Stimulated activated CD8-positive, alpha-beta memory T cell treated with anti-CD3 and anti-CD28 coated beads, Interleukin-15, amount 100 ng/mL, for 48 hours (primary cell): ENCODE measurements at regions not wholly inside any gene's neighbourhood (a gene's known extent, or its start where the extent isn't known, plus 50 kb on each side); places are given as distances from the start of the nearest gene placed in this dataset.

ENCODE experiments used
- DNase-seq, 2 donors: peaks; one replicate each; pipeline ENCODE4 v3.0.0-alpha.2; 2020; ENCODE audit warnings: low read depth in 2 of 2

- no peak for DNase-seq
Observed at GRCh38 chr13:91132381-91132780, 215.1 kb upstream of the MIR17HG start.

GRCh38 chr13:91132786-91133185 lies 214.7 kb upstream of the MIR17HG start:
- DNase-seq: no peak

- DNase-seq: peak in 1 of 2 donors; percentile 7
Observed at GRCh38 chr13:91133941-91134802, 213.3 kb upstream of the MIR17HG start.

GRCh38 chr13:91134803-91135184 lies 212.7 kb upstream of the MIR17HG start:
- no peak for DNase-seq

- DNase-seq: no peak
Observed at GRCh38 chr13:91135376-91135775, 212.1 kb upstream of the MIR17HG start.

GRCh38 chr13:91135968-91136367 lies 211.5 kb upstream of the MIR17HG start:
- DNase-seq: no peak

GRCh38 chr13:91136806-91137205 lies 210.7 kb upstream of the MIR17HG start:
- DNase-seq: no peak

GRCh38 chr13:91139232-91139631 lies 208.3 kb upstream of the MIR17HG start:
- DNase-seq: no peak

GRCh38 chr13:91141543-91142061 lies 205.9 kb upstream of the MIR17HG start:
- no peak for DNase-seq

GRCh38 chr13:91142572-91142971 lies 204.9 kb upstream of the MIR17HG start:
- DNase-seq: no peak

- no peak for DNase-seq
Observed at GRCh38 chr13:91144054-91144453, 203.4 kb upstream of the MIR17HG start.

GRCh38 chr13:91144486-91144885 lies 203.0 kb upstream of the MIR17HG start:
- no peak for DNase-seq

GRCh38 chr13:91145571-91146205 lies 201.8 kb upstream of the MIR17HG start:
- no peak for DNase-seq

GRCh38 chr13:91146601-91147000 lies 200.9 kb upstream of the MIR17HG start:
- DNase-seq: no peak

- DNase-seq: no peak
Observed at GRCh38 chr13:91148098-91148497, 199.4 kb upstream of the MIR17HG start.

- DNase-seq: no peak
Observed at GRCh38 chr13:91151921-91152320, 195.6 kb upstream of the MIR17HG start.

- no peak for DNase-seq
Observed at GRCh38 chr13:91153372-91153771, 194.1 kb upstream of the MIR17HG start.

- no peak for DNase-seq
Observed at GRCh38 chr13:91154558-91155353, 192.7 kb upstream of the MIR17HG start.

GRCh38 chr13:91155512-91156114 lies 191.9 kb upstream of the MIR17HG start:
- no peak for DNase-seq

GRCh38 chr13:91157273-91158016 lies 190.0 kb upstream of the MIR17HG start:
- DNase-seq: no peak

- DNase-seq: no peak
Observed at GRCh38 chr13:91158017-91158395, 189.5 kb upstream of the MIR17HG start.
